GM18861 (cell line): ENCODE measurements at regions not wholly inside any gene's neighbourhood (a gene's known extent, or its start where the extent isn't known, plus 50 kb on each side); places are given as distances from the start of the nearest gene placed in this dataset.

Source experiments
- ATAC-seq: cut with Tn5 transposase; IDR thresholded peaks from one replicate; pipeline ENCODE4 v1.9.1; 2021; ENCODE audit not compliant: unreplicated experiment

GRCh38 chr6:2469428-2469827, 224.0 kb upstream of the GMDS start:
- ATAC-seq = no peak

- ATAC-seq = no peak
These were observed 223.2 kb upstream of the GMDS start for GRCh38 chr6:2468601-2468955.

GRCh38 chr6:2467929-2468600, 222.7 kb upstream of the GMDS start:
- ATAC-seq = no peak

- ATAC-seq = no peak
These were observed 219.9 kb upstream of the GMDS start for GRCh38 chr6:2465336-2465735.

DNA sequence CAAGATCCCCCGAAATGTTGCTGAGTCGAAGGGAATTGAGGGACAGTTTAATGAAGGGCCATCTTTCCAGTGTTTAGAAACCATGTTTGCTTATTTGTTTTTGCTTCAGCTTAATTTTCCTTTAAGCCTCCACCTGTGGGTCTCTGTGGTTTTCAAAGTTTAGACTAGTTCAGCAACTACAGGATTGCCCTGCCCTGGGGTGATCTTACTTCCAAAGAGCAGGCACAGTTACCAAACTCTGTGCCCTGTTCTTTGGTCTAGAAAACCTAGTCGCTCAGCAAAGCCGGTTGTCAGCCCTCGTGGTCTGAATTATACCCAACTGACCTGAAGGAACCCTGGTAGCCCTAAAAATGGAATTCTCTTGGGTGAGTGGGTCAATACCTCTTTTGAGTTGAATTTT, 219.2 kb upstream of the GMDS start:
- no peak for ATAC-seq

DNA sequence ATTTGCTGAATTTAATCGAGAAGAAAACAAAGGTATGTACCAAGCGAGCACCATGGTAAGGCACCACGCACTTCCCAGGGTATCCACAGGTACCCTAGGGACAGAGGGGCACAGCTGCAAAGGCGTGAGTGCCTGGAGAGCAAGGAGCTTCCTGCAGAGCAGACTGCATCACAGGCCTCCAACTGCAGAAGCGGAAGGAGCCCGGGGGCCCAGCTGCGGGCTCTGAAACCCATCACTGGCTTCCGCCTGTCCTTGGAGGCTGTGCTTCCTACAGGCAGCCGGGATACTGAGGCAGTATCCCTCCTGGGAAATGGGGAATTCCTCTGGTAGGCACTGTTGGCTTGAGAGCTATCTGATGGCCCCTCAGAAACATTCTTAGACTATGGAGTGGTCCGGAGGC, 217.4 kb upstream of the GMDS start:
- ATAC-seq = no peak

DNA sequence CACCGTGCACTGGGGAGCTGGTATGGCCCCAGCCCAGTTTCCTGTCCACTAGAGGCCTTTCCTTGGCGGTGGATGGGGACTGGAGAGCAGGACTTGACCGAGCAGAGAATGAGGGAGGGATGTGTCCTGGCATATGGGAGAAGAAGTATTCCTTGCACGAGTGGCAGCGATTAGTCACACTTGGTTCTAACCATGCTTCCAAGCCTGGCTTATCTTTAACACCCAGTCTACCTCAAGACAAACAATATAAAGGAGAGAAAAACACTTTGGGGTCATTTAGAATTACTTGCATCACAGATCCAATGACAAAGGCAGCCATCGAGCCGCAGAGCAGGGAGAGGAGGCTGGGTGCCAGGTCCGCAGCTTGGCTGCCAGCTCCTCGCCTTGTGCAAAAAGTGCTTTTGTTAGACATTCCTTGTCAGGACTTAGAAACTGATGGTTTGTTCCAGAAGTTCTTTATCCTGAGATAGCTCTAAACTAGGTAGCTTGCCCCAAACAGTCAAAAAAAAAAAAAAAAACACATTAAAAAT, 214.9 kb upstream of the GMDS start:
- ATAC-seq = no peak

- ATAC-seq = no peak
These were observed 208.8 kb upstream of the GMDS start for GRCh38 chr6:2454180-2454579.

- no peak for ATAC-seq
These were observed 205.1 kb upstream of the GMDS start for GRCh38 chr6:2450546-2450945.

DNA sequence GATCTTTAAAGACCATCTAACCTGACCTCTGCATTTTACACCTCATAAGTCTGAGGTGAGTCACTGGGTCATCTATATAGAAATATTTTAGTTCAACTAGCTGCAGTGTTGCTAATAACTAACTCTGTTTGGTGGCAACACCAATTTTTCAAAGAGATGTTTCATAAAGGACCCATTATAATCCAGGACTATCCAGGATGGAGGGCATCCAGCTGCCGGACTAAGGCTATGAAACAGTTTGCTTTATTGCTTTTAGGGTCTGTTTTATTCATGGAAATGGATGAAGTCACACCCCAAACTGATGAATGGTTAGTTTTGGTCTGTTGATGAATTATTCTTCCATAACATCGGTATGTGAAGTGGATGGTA, 204.2 kb upstream of the GMDS start:
- ATAC-seq = no peak

- no peak for ATAC-seq
These were observed 203.6 kb upstream of the GMDS start for GRCh38 chr6:2448826-2449571.

DNA sequence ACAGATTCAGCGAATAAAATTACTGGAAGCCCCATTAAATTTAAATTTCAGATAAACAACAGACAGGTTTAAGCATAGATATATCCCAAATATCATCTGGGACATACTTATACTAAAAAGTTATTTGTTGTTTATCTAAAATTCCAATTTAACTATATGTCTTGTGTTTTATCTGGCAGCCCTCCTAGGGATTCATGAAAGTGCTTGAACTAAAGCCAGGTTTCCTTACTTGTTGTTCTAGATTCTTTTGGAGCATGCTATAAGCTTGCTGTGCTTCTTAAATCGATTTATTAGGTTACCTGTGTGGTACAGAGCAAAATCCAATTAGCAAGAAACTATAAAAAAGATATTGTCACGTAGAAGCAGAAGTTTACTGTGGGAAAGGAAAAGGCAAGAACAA, 202.5 kb upstream of the GMDS start:
- ATAC-seq = no peak

DNA sequence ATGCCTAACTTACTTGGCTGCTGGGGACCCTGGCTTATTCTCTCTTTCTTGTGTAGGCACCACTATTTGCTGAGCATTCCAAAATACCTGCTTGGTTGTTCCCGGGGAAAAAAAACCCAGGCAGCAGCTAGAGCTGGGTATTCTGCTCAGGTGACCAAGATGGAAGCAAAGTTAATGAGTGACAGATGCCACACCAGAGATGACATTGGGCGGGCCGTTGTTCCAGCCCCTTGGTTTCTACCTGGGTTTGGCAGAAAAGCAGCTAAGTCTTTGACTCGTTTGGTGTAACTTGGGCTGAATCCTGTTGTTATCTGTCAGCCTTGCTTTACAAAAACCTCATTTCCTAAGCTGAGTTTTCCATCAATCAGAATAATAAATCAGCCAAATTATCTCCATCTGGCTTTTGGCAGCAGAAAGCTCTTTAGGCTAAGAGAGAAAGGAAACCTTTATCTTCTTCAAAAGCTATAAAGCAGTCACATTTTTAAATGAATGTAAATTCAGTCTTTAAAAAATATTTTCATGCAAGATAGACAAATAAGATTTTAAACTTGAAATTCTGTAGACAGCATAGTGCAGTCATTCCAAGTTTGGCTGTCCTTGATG, 202.0 kb upstream of the GMDS start:
- no peak for ATAC-seq

DNA sequence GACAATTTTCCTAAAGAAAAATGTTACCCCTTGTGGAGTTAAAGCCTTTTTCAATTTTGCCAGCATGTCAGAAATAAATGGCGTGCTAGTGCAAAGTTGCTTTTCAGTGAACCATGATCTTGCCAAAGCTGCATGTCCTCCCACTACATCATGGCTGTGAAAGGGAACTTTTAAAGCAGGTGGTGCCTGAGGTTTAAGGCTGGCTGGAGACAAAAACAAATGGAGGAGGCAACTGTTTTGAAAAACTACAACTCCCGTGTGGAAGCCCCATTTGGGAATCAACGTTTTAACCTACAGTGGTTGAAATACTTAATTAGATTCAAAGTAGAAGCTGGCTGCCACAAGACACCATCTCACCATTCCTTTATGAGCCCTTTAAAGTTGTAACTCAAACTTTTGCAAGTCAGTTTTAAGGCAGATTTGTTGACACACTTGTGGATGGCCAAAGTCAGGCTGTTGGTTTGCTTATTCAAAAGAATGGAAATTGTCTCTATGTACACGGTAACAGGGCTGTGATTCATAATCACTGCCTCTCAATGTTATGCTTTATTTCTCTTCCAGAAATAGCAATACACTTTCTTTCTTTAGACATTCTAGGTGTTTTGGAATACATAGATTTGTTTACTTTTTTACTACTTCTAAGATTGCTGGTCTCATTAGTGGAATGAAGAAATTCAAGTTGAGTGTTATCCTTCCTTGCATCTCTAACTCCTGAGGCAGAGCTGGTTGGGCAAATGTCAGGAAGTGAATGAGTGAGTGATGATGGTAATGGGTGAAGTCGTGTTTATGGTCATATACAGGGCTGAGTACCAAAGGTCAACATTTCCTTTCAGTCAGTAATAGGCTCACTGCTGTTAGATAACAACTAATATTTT, 196.4 kb upstream of the GMDS start:
- ATAC-seq = no peak

- ATAC-seq = no peak
These were observed 195.1 kb upstream of the GMDS start for GRCh38 chr6:2440516-2440915.

DNA sequence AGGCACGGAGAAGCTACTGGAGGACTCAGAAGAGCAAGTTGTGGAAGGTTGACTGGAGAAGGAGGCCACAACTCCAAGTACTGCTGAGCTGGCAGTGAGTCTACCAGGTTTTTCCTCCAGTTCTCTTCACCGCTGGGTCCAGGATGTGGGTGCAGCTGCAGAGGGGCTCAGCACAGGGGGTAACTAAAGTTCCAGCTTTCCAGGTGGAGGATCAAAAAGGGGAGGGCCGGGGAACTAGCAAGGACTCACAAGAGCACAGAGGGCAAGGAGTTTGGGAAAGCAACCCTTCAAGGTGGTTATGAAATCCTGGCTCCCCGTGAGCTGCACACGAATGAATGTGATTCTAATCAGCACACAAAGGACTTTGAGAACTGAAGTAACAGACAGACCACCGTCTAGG, 194.2 kb upstream of the GMDS start:
- no peak for ATAC-seq

DNA sequence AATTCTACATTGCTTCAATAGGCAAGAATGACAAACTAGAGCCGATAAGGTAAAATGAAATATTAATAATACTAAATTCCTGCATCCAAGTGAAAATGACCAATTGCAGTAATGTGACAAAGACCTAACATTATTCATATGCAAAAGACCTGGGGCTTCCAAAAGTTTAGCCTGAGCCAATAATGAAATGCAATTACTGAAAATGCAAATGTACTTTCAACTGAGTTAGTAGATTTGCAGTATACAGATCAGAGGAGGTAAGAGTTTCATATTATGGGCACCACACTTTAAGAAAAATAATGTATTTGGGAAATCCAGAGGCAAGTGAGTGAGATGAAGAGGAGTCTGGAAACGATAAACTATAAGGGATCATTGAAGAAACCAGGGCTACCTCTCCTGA, 193.7 kb upstream of the GMDS start:
- no peak for ATAC-seq

DNA sequence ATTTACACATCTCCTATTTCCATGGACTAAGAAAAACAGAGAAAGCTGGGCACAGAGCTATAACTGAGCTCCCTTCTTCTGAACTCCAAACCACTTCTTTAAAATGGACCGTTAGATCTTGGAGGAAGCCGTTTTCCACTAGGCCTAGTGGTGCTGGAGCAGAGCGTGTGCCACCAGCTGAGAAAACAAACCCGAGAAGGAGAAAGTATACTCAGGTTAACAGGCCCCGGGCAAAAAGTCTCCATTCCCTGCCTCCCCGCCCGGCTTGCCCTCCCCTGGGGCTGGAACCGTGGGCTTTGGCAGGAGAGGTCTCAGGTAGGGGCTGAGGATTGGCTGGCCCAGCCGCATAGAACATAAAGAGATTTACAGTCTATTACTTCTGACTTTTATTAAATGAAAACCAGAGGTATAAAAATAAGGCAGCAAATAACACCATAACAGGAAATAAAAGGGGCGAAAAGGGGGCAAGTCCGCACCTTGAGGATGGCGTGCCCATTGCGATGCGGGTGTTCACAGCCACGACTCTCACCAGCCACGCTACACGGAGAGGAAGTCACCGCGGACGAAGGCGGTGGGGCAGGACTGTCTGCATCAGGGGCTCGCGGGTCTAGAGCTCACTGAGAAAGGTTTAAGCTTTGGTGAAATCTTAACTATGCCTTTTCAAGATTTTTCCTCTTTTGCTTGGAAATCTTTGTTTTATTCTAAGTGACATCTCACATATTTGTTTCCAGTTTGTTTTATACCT, 191.2 kb upstream of the GMDS start:
- no peak for ATAC-seq

- ATAC-seq = no peak
These were observed 189.9 kb upstream of the GMDS start for GRCh38 chr6:2435323-2435722.

DNA sequence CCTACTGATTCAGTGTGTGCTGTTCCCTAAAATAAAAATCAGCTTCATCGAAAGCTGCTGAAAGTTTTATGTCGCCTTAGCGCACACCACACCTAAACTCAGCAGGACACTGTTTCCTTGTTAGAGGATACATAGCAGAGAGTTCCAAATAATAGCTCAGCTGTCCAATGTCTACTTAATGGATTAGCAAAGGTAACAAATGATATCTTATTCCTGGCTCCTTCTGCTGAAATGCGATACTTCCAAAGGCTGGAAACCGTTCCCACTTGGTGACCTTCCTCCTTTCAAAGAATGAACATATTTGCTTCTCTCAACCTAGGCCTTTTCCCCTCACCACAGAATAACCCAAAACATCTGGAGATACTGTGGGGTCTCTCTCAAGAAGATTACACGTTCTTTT, 189.5 kb upstream of the GMDS start:
- no peak for ATAC-seq

DNA sequence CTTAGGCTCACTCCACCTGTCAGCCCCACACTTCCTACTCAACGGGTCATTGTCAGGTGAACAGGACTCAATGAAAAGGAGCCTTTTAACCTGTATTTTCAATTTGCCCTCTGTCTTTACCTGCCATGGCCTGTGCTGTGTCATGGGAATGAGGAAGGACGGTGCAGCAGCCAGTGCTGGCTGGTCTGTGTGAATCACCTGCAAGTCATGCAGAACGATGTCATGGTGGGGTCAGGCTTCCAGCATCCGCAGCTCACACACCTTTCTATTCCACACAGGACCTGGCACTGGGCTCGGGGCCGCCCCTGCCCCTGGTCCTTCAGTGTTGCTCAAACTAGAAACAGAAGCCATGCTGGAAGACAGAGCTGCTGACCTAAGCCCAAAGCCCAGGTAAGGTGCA, 188.7 kb upstream of the GMDS start:
- no peak for ATAC-seq
